NCI-H1436 treated with DMSO at 0.1 percent for 48 hours (cell line): ENCODE measurements at regions not wholly inside any gene's neighbourhood (a gene's known extent, or its start where the extent isn't known, plus 50 kb on each side); places are given as distances from the start of the nearest gene placed in this dataset.
"Not testable (repeated sequence)": the region's sequence is repeated elsewhere in the genome, so short reads cannot be mapped to it uniquely, and the experiment has no call there.

Experiments used
- DNase-seq: peaks from one replicate; lab custom pipeline; 2025; lab: John Stamatoyannopoulos, UW

DNA sequence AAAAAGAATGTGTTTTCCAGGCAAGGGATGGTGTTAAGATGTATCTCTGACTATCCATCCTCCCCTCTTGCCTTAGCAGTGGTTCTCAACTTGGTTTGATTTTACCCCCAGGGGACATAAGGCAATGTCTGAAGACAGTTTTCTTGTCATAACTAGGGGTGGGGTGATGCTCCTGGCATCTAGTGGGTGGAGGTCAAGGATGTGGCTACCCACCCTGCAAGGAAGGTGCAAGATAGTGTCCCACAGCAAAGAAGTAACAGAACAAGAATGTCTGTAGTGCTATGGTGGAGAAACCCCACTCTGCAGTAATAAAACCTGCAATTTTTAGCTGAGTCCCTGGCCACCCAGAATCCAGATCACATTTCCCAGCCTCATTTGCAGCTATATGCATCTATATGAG, 81.2 kb upstream of the TBL1X start:
- no peak for DNase-seq

DNA sequence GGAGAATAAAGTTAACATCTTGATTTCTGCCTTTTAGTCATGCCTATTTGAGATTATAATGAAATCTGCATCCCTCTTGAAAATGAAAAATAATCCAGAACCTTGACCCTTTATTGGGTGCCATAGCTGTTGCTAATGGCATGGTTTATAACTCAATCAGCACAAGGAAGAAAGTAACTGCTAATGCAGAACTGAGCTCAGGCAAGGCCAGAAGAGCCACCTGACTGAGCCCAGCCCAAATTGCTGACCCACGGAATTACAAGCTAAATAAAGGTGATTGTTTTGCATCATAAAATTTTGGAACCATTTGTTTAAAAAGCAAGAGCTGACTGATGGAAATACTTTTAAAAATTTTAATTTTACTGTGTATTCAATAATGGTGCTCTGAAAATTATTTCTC, 76.4 kb upstream of the TBL1X start:
- no peak for DNase-seq

DNA sequence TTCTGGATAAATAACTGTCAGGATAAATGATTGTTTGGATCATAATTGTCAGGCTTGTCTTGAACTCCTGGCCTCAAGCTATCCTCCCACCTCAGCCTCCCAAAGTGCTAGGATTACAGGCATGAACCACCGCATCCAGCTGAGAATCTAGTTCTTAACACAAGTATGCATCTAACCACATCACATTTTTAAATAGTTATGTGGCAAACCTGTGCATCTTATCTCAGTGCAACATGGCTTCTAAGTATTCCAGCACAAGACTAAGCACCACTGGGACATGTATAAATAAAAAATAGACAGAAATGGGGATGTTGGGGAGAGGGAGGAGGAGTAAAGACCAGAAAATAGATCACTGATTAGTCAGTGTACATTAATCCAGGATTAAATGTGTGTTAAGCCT, 74.7 kb upstream of the TBL1X start:
- DNase-seq, result no peak

- DNase-seq, result no peak
Measured at GRCh38 chrX:9390693-9391368, 74.0 kb upstream of the TBL1X start.

DNA sequence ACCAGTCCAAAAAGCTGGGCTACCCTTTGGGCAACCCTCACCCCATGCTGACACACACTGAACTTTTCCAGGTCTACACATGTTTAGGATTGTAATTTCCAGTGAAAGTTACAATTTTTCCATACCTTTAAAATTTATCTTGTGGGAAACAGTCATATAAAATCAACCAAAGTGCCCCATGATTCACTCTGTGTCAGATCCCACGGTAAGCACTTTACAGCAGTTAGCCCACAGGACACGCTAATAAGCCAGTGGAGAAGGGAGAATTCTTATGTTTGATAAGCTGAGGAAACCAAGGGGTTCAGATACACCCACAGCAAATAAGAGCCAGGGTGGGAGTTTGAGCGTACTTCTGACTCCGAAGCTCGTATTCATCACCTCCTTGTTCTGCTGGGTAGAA, 72.4 kb upstream of the TBL1X start:
- DNase-seq, result no peak

GRCh38 chrX:9393571-9393970, 71.3 kb upstream of the TBL1X start:
- no peak for DNase-seq

DNA sequence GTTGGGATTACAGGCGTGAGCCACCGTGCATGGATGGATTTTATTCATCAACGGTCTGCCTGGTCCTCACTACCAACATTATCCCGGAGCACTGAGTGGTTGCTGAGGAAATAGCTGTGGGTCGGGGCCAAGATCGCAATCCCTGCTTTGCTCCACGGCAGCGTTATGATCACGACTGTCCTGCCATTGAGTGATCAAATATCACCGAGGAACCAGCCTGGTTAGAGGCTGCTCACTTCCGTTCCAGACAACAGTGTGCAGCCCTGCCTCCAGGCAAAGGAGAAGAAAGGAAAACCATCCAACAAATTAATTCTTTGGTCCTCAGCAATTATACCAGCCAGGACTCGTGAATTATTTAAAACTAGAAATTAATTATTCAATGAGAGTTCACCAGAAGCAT, 70.6 kb upstream of the TBL1X start:
- no peak for DNase-seq

DNA sequence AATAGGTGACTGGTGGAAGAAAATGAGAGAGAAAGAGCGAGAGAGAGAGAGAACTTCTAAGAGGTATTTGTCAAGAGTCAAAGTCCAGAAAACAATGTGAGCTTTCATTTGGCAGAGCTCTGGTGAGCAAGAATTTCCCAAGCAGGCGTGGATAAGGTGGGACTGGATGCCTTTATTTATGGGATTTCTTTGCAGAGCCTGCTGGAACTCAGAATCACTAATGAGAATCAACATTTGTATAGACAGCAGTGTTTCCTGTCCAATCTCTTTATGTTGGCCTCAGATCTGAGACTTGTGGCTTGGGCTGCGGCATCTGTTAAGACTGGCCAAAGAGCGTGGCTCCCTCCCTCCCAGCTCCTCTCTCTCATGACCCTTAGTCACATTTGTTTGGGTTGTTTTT, 67.9 kb upstream of the TBL1X start:
- DNase-seq, result no peak

DNA sequence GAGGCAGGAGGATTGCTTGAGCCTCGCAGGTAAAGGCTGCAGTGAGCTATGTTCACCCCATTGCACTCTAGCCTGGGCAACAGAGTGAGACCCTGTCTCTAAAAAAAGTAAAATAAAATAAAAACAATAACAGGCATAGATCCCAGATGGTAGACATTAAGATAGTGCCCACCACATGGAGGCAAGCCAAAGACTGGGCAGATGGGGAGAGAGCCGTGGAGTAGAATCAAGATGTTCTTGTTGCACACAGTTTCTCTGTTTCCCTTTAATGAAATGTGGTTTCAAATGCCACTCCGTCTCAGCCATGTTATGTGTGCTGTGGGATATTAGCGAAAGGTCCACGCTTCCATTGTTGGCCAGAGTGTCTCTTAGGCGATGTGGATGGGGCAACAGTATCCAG, 63.8 kb upstream of the TBL1X start:
- DNase-seq, result no peak

- DNase-seq, result no peak
Measured at GRCh38 chrX:9403374-9403773, 61.5 kb upstream of the TBL1X start.

- not testable (repeated sequence) for DNase-seq
Measured at GRCh38 chrX:9405635-9406034, 59.2 kb upstream of the TBL1X start.

- DNase-seq, result not testable (repeated sequence)
Measured at GRCh38 chrX:9410889-9411288, 54.0 kb upstream of the TBL1X start.

- DNase-seq, result not testable (repeated sequence)
Measured at GRCh38 chrX:9411682-9412081, 53.2 kb upstream of the TBL1X start.

DNA sequence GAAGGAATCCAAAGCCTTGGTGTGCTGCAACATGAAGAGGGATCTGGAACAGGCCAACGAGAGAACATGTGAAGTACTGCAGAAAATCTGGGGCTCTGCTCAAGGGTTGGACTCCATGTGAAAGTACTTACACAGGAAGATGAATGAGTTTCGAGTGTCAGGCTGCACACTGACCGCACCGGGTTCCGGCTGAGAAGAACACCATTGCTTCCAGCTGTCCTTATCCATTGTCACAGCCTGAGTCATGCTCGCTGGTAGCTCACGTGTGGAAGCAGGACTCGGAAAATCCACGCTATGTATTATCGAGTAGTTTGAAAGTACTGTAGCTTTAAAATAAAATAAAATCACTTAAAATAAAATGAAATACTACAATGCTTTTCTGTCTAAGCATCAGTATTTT, 50.4 kb upstream of the TBL1X start:
- no peak for DNase-seq
